Endothelial cell of umbilical vein (primary cell): ENCODE measurements at regions not wholly inside any gene's neighbourhood (a gene's known extent, or its start where the extent isn't known, plus 50 kb on each side); places are given as distances from the start of the nearest gene placed in this dataset.

Source experiments
- CTCF ChIP-seq, 2 donors: IDR thresholded peaks; 1 replicate in 1 of 2; 2 replicates in 1 of 2; pipeline ENCODE4 v1.5.1; 2011; ENCODE audit warnings: low read length in 2 of 2, mild to moderate bottlenecking in 2 of 2, moderate library complexity in 2 of 2, control low read depth in 1 of 2, inconsistent platforms in 1 of 2, low read depth in 1 of 2; ENCODE audit not compliant: insufficient read depth in 1 of 2; ENCODE audit errors: extremely low read depth in 1 of 2
- EZH2 ChIP-seq: IDR thresholded peaks from 2 replicates; pipeline ENCODE4 v1.6.1; 2012; ENCODE audit warnings: borderline replicate concordance, low read depth, mild to moderate bottlenecking, moderate library complexity, low read length, inconsistent platforms; ENCODE audit not compliant: severe bottlenecking
- FOS ChIP-seq: IDR thresholded peaks from 2 replicates; pipeline ENCODE4 v1.6.1; 2011; ENCODE audit warnings: mild to moderate bottlenecking, low read length, moderate library complexity, borderline replicate concordance; ENCODE audit not compliant: insufficient read depth
- GATA2 ChIP-seq: IDR thresholded peaks from 2 replicates; pipeline ENCODE4 v1.7.0; 2011; ENCODE audit warnings: low read depth, mild to moderate bottlenecking, moderate library complexity, mixed read lengths, low read length; ENCODE audit not compliant: insufficient read length, insufficient read depth
- JUN ChIP-seq: IDR thresholded peaks from 2 replicates; pipeline ENCODE4 v1.6.1; 2011; ENCODE audit warnings: borderline replicate concordance, low read depth; ENCODE audit not compliant: insufficient read length, insufficient read depth
- MAX ChIP-seq: IDR thresholded peaks from 2 replicates; pipeline ENCODE4 v1.6.1; 2011; ENCODE audit not compliant: insufficient read depth, insufficient read length
- MYC ChIP-seq: IDR thresholded peaks from one replicate; pipeline ENCODE4 v1.6.1; 2011; ENCODE audit warnings: mild to moderate bottlenecking, low read depth, low read length
- POLR2A ChIP-seq: IDR thresholded peaks from 2 replicates; pipeline ENCODE4 v1.6.1; 2012; ENCODE audit warnings: low read depth, mild to moderate bottlenecking, control low read depth, low read length
- POLR2AphosphoS5 ChIP-seq: IDR thresholded peaks from 2 replicates; pipeline ENCODE4 v1.6.1; 2012; ENCODE audit warnings: low read depth, mild to moderate bottlenecking, control low read depth, low read length, moderate library complexity; ENCODE audit not compliant: insufficient read depth

- TF ChIP-seq FOS (no peak), MAX (no peak), CTCF (IDR thresholded peaks at IDR 0.05; ENCODE audit: extremely low read depth in 1 of 2, insufficient read depth in 1 of 2, low read depth in 1 of 2, low read length in 2 of 2) (no peak), POLR2A (no peak), MYC (no peak), JUN (no peak), GATA2 (no peak), POLR2AphosphoS5 (no peak), EZH2 (no peak)
Measured at GRCh38 chr3:193896419-193896818, 239.5 kb upstream of the HES1 start.
